ENCODE measurements at regions not wholly inside any gene's neighbourhood (a gene's known extent, or its start where the extent isn't known, plus 50 kb on each side); places are given as distances from the start of the nearest gene placed in this dataset. TPM values are rescaled to one million over a fixed set of nuclear protein-coding genes. Genes with fewer than 3 reads are reported as not detected.

GRCh38 chr6:132004668-132005067, 53.5 kb upstream of the CCN2 start:
- Histone ChIP-seq H3K9me3 (ENCODE audit: control insufficient read depth in 1 of 2, insufficient read depth in 1 of 2, low read length in 2 of 2) (no peaks in the 10 kb centered on the region), H3K27me3 (ENCODE audit: control insufficient read depth in 1 of 2, insufficient read depth in 2 of 2, low read length in 2 of 2) (no peaks in the 10 kb centered on the region), H3K4me1 (ENCODE audit: insufficient read depth, low read length) (no peaks in the 10 kb centered on the region), H3K27ac (ENCODE audit: low read depth in 1 of 2, low read length in 2 of 2) (no peak overlapping the region), H3K4me3 (ENCODE audit: low read length) (no peak overlapping the region), H3K36me3 (ENCODE audit: insufficient read depth, low read length) (no peaks in the 10 kb centered on the region)
- POLR2A ChIA-PET: no interaction called here
- H3K9me3 Mint-ChIP-seq: peaks cover 2% of the 10 kb centered on the region
- no peaks in the 10 kb centered on the region for H3K27me3 Mint-ChIP-seq
- intact Hi-C loops (cut with DNase I, micrococcal nuclease): no loop called here
- H3K27ac Mint-ChIP-seq: no peak overlapping the region
- no peak for TF ChIP-seq CTCF (IDR thresholded peaks at IDR 0.05)
- no peaks in the 10 kb centered on the region for H3K4me1 Mint-ChIP-seq (ENCODE audit: low read depth)
- ATAC-seq (ENCODE audit: poor library complexity) (no peak), DNase-seq (no peak)
- no peaks in the 10 kb centered on the region for H3K36me3 Mint-ChIP-seq (ENCODE audit: low read depth)
- CTCF ChIA-PET: no interaction called here
- H3K4me3 Mint-ChIP-seq: no peak overlapping the region

DNA sequence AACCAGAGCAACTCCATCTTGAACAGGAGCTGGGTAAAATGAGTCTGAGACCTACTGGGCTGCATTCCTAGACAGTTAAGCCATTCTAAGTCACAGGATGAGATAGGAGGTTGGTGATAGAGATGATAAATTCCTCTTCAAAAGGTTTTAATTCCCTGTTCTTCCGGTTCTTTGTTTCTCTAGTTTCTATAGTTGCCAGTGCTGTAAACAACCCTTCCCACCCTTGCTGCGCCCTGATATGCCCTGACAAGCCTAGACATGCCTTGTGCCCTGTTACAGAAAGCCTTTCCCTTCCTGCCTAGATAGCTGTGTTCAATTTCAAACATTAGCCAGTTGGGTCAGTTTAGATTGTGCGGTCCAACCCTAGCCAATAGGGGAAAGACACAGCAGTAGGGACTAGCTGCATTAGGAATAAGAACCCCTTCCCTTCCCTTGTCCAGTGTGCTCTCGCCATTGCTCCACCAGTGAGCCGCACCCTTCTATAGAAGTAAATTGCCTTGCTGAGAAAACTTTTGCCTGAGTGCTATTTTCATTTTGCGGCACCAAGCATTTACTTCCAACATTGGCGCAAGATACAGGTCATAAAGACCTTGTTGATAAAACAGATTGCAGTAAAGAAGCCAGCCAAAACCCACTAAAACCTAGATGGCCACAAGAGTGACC, 52.5 kb upstream of the CCN2 start:
- intact Hi-C loops (cut with DNase I, micrococcal nuclease): no loop called here
- no peaks in the 10 kb centered on the region for H3K4me1 ChIP-seq (ENCODE audit: insufficient read depth, low read length)
- ChIA-PET CTCF (no interaction called here), POLR2A (no interaction called here)
- no peaks in the 10 kb centered on the region for H3K4me1 Mint-ChIP-seq (ENCODE audit: low read depth)
- ATAC-seq (ENCODE audit: poor library complexity): no peak
- H3K4me3 ChIP-seq (ENCODE audit: low read length): no peak overlapping the region
- H3K4me3 Mint-ChIP-seq: no peak overlapping the region
- no peak overlapping the region for H3K27ac Mint-ChIP-seq
- peaks cover 2% of the 10 kb centered on the region for H3K9me3 Mint-ChIP-seq
- no peaks in the 10 kb centered on the region for H3K27me3 ChIP-seq (ENCODE audit: control insufficient read depth in 1 of 2, insufficient read depth in 2 of 2, low read length in 2 of 2)
- no peak overlapping the region for H3K27ac ChIP-seq (ENCODE audit: low read depth in 1 of 2, low read length in 2 of 2)
- no peaks in the 10 kb centered on the region for H3K36me3 Mint-ChIP-seq (ENCODE audit: low read depth)
- TF ChIP-seq CTCF (IDR thresholded peaks at IDR 0.05): no peak
- H3K27me3 Mint-ChIP-seq: no peaks in the 10 kb centered on the region
- H3K9me3 ChIP-seq (ENCODE audit: control insufficient read depth in 1 of 2, insufficient read depth in 1 of 2, low read length in 2 of 2): no peaks in the 10 kb centered on the region
- no peak for DNase-seq
- H3K36me3 ChIP-seq (ENCODE audit: insufficient read depth, low read length): no peaks in the 10 kb centered on the region

Small RNAs in the stretch of these regions (microRNA-seq; reads per million reads assigned to microRNA genes)
- not detected for gene MIR548AJ1 (ENCODE audit: borderline microRNAs expressed, borderline replicate concordance)
